ENCODE measurements at regions not wholly inside any gene's neighbourhood (a gene's known extent, or its start where the extent isn't known, plus 50 kb on each side); places are given as distances from the start of the nearest gene placed in this dataset.
"Not testable (repeated sequence)": the region's sequence is repeated elsewhere in the genome, so short reads cannot be mapped to it uniquely, and the experiment has no call there.

DNA sequence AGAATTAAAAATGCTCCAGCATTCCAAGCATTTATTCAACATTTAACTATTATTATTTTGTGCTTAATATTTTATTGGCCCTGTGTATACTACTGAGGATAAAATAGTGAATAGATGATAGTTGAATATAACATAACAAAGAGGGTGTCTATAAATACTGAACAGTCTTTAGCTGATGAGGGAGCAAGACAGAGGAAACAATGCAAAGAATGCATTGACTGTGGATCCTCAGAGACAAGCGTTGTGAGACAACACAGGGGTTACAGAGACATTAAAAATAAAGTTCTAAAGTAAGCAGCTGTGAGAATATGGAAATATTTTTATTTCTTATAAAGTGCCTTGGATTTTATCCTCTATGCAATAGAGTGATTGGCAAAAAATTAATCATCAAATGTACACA, 1133.1 kb downstream of the PLA2G4A start:
- no peak for DNase-seq (ENCODE audit: low spot score)

DNA sequence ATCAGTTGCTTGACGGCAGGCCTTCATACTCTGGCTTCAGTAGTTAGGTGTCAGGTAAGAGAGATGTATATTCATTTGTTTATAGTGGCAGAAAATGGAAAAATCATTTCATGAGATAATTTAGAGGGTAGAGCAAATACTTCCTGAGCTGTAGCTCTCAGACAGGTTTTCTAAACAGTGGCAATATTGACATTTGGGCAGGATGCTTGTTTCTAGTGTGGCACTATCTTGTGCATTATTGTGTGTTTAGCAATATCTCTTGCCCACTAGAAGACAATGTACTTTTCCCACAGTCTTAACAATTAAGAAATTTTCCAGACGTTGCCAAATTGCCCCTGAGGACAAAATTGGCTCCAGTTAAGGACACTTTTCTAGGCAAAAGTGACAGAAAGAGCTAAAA, 1143.1 kb downstream of the PLA2G4A start:
- no peak for DNase-seq (ENCODE audit: low spot score)

DNA sequence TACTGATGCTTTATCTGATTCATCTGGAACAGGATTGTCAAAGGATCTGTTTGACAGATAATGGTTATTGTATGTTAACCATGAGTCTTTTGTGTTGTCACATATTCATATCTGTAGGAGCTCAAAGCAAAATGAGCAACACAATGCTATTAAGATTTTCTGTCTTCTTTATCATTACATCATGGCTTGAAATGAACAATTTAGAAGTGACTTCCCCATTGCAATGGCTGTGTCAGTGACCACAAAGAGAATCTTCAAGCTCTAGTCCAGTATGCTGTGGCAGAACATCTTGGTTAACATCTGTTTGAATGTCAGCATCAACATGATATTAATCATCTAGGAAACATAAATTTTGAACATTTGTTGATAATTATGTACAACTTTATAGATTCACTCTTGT, 1148.5 kb downstream of the PLA2G4A start:
- DNase-seq (ENCODE audit: low spot score) = no peak

DNA sequence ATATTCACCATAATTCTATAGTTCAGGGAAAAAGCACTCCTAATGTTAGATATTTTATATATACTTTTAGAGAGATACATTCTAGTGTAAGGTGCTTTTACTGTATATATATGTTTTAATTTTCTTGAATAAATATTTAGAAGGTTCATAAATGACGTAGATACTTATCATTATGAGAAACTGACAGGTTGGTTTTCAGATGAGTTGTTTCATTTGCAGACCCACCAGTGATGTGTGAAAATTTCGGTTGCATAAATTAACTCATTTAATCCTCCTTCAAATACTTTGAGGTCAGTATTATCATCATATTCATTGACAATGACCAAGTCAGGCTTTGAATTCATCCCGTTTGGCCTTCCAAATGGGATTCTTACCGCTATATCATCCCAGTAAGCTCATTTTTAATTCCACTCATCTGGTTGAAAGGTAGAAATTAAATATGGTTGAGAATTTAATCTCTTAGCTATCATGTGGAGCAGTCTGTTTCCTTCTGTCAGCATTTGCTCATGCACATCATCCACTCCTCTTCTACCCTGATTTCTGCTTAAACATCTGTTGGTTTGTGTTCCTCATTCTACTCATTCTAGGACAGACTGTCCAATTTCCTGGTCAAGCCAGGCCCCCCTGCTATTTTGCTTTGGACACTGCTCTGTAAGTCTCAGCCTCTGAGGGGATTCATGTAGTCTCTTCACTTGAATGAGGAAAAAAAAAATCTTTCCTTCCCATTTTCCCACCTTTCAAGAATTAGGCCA, 1156.6 kb downstream of the PLA2G4A start:
- DNase-seq (ENCODE audit: low spot score) = no peak

DNA sequence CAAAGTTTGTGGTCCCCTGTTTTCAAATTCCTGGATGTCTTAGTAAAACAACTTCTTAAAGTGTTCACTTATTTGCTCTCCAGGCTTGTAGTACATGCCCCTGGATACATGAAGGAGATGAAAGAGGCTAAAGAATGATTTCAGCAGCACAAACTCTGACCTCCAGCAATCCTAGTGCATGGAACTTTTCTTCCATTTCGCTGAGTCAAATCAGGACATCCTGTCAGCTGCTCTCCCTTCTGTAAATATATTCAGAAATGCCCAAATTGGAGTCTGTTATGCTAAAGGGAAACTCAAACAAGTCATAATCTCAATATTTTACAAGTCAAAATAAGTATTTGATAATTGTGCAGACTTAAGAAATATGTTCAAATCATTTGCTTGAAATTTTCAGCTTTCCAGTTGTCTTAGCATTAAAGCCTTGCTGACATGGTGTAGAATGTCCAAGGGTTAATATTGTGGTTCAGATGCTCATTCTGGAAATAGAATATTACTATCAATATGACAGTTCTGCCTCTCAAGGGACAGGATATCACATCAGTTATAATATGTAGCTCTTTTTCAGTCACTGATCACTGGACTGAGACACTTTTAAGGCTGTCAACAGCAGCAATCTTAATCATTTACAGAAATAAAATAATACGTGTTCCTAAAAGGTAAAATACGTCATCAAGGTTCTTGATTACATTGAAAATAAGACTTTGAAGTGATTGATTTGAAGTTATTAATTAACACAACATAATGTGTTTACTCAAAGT, 1157.3 kb downstream of the PLA2G4A start:
- DNase-seq (ENCODE audit: low spot score) = no peak

- DNase-seq (ENCODE audit: low spot score) = no peak
Observed at GRCh38 chr1:187987236-187987776, 1158.6 kb downstream of the PLA2G4A start.

DNA sequence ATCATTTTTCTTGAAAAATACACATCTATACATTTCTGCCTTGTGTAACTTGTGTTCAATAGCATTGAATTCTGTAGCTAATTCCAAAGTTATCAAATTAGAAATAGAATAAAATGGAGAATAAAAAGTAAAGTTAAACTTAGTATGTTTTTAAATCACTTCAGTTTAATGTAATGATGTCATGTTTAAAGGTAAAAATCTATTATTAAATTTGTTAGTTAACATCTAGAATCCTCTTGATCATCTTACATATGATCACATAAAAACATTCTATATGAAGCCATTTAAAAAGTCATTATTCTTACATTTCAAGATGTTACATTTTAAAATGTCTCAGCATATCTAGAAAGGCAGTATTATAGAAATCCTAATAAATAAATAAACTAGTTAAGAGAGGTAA, 1163.2 kb downstream of the PLA2G4A start:
- DNase-seq (ENCODE audit: low spot score) = no peak

DNA sequence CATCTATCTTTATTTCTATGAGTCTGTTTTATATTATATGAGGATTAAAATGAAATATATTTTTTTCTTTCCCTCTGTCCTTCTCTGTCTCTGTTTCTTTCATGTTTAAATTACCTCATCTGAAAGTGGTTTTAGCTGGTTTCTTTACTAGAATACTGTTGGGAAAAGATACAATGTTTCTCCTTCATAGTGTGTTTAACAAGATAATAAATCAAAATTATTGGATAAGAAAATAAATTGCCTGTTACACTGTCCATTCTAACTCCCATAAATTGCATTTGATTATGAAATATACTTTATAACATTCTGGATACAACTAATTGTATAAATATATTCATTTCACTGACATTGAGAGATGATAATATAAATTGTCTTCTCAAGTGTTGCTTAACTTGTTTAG, 1168.0 kb downstream of the PLA2G4A start:
- no peak for DNase-seq (ENCODE audit: low spot score)

- no peak for DNase-seq (ENCODE audit: low spot score)
Observed at GRCh38 chr1:187999973-188000372, 1171.2 kb downstream of the PLA2G4A start.

GRCh38 chr1:188003687-188004086, 1174.9 kb downstream of the PLA2G4A start:
- not testable (repeated sequence) for DNase-seq (ENCODE audit: low spot score)

DNA sequence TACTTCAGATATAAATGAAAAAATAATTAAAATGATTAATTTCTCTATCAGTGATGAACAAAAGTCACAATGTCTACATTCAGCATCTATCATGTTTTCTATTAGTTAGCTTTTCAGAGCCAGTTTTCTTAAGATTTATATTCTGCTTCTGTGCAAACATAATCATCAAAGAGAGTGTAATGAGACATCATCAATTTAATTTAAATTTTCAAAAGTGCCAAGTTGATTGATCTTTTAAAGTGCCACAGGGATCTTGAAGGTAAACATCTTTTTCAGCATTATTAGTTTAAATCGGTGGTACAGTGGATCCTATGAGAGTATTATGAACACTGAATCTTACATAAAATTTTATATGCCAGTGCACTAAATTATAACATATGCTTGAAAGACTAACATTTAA, 1176.1 kb downstream of the PLA2G4A start:
- DNase-seq (ENCODE audit: low spot score) = no peak

DNA sequence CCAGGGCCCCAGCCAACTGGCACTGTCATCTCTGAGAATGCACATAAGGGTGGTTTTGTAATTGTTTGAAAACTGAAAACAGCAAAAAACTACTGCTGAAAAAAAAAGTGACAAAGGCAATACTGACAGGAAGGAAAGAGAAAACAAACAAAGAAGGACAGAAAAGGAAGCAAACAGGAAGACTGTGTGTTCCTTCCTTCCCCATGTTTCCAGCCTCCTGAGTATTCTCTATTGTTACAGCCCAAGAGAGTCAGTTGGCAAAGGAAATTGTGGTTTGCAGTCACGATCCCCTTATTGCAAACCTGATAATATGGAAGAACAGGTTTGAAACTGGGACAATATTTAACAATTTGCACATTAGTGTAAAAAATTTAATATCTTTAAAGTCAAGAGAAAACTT, 1177.6 kb downstream of the PLA2G4A start:
- no peak for DNase-seq (ENCODE audit: low spot score)

DNA sequence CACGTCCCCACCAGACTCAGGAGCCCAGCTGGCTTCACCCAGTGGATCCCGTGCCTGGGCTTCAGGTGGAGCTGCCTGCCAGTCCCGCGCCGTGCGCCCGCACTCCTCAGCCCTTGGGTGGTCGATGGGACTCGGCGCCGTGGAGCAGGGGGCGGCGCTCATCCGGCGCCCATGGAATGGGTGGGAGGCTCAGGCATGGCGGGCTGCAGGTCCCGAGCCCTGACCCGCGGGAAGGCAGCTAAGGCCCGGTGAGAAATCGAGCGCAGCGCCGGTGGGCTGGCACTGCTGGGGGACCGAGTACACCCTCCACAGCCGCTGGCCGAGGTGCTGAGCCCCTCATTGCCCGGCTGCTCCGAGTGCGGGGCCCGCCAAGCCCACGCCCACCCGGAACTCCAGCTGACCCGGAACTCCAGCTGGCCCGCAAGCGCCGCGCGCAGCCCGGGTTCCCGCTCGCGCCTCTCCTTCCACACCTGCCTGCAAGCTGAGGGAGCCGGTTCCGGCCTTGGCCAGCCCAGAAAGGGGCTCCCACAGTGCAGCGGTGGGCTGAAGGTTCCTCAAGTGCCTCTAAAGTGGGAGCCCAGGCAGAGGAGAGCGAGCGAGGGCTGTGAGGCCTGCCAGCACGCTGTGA, 1184.6 kb downstream of the PLA2G4A start:
- not testable (repeated sequence) for DNase-seq (ENCODE audit: low spot score)

DNA sequence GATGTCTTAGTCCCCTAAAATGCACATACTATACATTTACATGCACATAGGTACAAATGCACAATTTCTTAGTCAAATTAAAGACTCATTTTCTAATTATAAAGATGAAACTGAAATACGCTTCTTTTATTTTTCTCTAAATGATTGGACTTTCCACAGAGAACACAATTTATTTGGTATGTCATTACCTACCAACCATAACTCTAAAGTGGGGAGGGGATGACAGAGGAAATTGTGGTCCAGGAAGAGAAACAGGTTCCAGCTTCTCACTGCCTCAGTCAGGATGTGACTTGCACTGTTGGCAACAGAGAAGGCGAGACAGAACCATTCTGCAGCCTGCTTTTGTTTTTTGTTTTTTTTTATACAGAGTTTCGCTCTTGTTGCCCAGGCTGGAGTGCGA, 1189.2 kb downstream of the PLA2G4A start:
- no peak for DNase-seq (ENCODE audit: low spot score)

DNA sequence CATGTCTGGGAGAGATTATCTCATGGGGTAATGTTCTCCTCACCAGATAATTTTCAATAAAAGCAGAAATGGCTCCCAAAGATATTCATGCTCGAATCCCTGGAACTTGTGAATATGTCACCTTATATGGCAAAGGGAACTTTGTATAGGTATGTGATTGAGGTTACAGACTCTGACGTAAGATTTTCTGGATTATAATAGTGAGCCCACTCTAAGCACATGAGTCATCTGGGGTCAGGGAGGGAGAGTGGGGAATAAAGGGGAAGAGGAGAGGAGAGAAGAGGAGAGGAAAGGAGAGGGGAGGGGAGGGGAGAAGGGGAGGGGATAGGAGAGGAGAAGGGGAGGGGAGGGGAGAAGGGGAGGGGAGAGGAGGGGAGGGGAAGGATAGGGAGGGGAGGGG, 1193.9 kb downstream of the PLA2G4A start:
- DNase-seq (ENCODE audit: low spot score) = no peak

DNA sequence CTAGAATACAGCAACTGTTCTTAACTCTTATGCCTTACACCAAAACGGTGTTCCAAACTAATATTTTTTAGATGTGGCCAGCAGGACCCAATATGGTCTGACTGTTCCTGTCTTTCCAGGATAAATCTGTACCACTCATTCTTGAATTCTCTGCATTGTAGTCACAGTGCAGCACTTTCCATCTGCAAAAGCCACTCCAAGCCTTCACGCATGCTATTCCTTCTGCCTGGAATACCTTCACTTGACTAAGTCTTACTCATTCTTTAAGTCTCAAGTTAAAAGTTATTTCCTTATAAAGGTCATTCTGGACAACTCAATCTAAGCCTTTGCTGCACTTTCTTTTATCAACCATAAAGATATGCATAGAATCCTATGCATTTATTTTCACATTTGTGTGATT, 1194.5 kb downstream of the PLA2G4A start:
- no peak for DNase-seq (ENCODE audit: low spot score)

DNA sequence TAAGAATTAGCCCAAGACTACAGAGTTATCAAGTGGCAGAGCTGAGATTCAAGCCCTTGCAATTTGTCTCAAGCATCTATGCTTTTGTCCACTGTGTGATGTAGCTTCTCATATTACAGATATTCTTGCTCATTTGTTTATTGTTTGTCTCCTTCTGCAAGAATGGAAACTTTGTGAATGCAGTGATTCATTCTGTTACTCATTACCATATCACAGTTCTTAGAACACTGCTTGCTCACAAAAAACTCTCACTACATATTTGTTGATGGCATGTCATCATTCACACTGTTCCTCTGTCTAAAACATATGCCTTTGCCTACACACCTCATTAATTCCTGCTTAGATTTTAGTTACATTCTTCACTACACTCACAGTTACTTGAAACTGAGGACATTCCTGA, 1198.9 kb downstream of the PLA2G4A start:
- no peak for DNase-seq (ENCODE audit: low spot score)

DNA sequence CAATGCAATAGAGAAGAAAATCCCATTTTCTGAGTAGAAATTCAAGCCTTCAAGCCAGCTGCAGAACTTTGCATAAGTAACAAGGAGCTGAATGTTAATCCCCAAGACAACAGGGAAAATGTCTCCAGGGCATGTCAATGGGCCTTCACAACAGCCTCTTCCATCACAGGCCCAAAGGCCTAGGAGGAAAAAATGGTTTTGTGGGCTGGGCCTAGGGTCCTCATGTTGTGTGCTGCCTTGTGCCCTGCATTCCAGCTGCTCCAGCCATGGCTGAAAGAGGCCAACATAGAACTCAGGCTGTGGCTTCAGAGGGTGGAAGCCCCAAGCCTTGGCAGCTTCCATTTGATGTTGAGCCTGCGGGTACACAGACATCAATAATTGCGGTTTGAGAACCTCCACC, 1208.8 kb downstream of the PLA2G4A start:
- DNase-seq (ENCODE audit: low spot score) = not testable (repeated sequence)

GRCh38 chr1:188043536-188044245, 1214.9 kb downstream of the PLA2G4A start:
- no peak for DNase-seq (ENCODE audit: low spot score)

- DNase-seq (ENCODE audit: low spot score) = no peak
Observed at GRCh38 chr1:188050250-188050649, 1221.5 kb downstream of the PLA2G4A start.

GRCh38 chr1:188056011-188056410, 1227.3 kb downstream of the PLA2G4A start:
- no peak for DNase-seq (ENCODE audit: low spot score)

- DNase-seq (ENCODE audit: low spot score) = no peak
Observed at GRCh38 chr1:188058801-188059200, 1230.1 kb downstream of the PLA2G4A start.
